GM12878 (cell line): ENCODE measurements at regions not wholly inside any gene's neighbourhood (a gene's known extent, or its start where the extent isn't known, plus 50 kb on each side); places are given as distances from the start of the nearest gene placed in this dataset.

ENCODE experiments used
- ATAC-seq: fragments of 200-7000 bp; cut with Tn5 transposase; 3 replicates; pipeline ENCODE4 v1.9.1; 2020; ENCODE audit warnings: mild to moderate bottlenecking, moderate library complexity
- BruUV-seq: library from RNA; stranded (reverse); fragments of 400-500 nt; replicated peaks from 2 replicates; lab custom pipeline; 2021; lab: Mats Ljungman, UMichigan
- CTCF ChIA-PET: fragments of 300-600 bp; sonication (Branson Sonifier 250); formaldehyde crosslinking; extraction: SDS; loops from one replicate; lab custom pipeline; 2021; ENCODE audit warnings: inconsistent platforms; lab: Yijun Ruan, JAX
- POLR2A ChIA-PET: fragments of 350-600 bp; formaldehyde crosslinking; extraction: SDS; loops from one replicate; lab custom pipeline; 2021; ENCODE audit warnings: inconsistent platforms; lab: Charles Lee
- RAD21 ChIA-PET: fragments of 300-600 bp; sonication (Branson Sonifier 250); formaldehyde crosslinking; loops from one replicate; lab custom pipeline; 2023; ENCODE audit warnings: antibody characterized with exemption; ENCODE audit not compliant: unreplicated experiment; lab: Charles Lee
- SMC1A ChIA-PET: fragments of 300-600 bp; sonication (Branson Sonifier 250); formaldehyde crosslinking; loops from one replicate; lab custom pipeline; 2023; ENCODE audit not compliant: unreplicated experiment, uncharacterized antibody; lab: Charles Lee
- DNase-seq: peaks from one replicate; pipeline ENCODE4 v3.0.0-alpha.2; 2011; ENCODE audit warnings: low read depth, low spot score
- FAIRE-seq: peaks from 3 replicates; lab custom pipeline; 2011; peaks lifted over from hg19 to GRCh38; lab: Jason Lieb, UNC
- H2AFZ ChIP-seq: 2 replicates; pipeline ENCODE4 v1.6.0; 2011; ENCODE audit warnings: low read depth, low read length, control low read depth; ENCODE audit not compliant: control insufficient read depth
- H3K27ac ChIP-seq: 2 replicates; pipeline ENCODE4 v1.5.1; 2011; ENCODE audit warnings: control low read depth; ENCODE audit not compliant: control insufficient read depth, insufficient read depth
- H3K27me3 ChIP-seq, 2 experiments: replicated peaks in 1 of 2; 2 replicates each; pipeline versions ENCODE4 v1.6.0 to v1.6.1; 2011; ENCODE audit warnings: low read length in 1 of 2; ENCODE audit not compliant: control insufficient read depth in 2 of 2, insufficient read depth in 2 of 2
- H3K36me3 ChIP-seq, 2 experiments: 2 replicates each; pipeline ENCODE4 v1.5.1; 2011; ENCODE audit warnings: low read length in 1 of 2; ENCODE audit not compliant: control insufficient read depth in 2 of 2, insufficient read depth in 2 of 2
- H3K4me1 ChIP-seq: 2 replicates; pipeline ENCODE4 v1.6.1; 2011; ENCODE audit warnings: mild to moderate bottlenecking, low read length, moderate library complexity, mixed read lengths; ENCODE audit not compliant: control insufficient read depth, insufficient read depth
- H3K4me2 ChIP-seq: 2 replicates; pipeline ENCODE4 v1.6.0; 2011; ENCODE audit warnings: control low read depth; ENCODE audit not compliant: control insufficient read depth, insufficient read depth
- H3K4me3 ChIP-seq: fragments of 200-600 bp; sonication (generic); 2 replicates; pipeline ENCODE4 v1.5.1; 2016
- H3K79me2 ChIP-seq: 2 replicates; pipeline ENCODE4 v1.6.0; 2011; ENCODE audit warnings: low read length; ENCODE audit not compliant: control insufficient read depth, insufficient read depth
- H3K9ac ChIP-seq: 2 replicates; pipeline ENCODE4 v1.8.0; 2011; ENCODE audit warnings: low read length, control low read depth, mixed read lengths; ENCODE audit not compliant: control insufficient read depth, insufficient read depth
- H3K9me3 ChIP-seq: replicated peaks from 3 replicates; pipeline ENCODE4 v1.5.1; 2011; ENCODE audit warnings: mild to moderate bottlenecking, low read length; ENCODE audit not compliant: control insufficient read depth, insufficient read depth
- H4K20me1 ChIP-seq: 2 replicates; pipeline ENCODE4 v1.6.0; 2011; ENCODE audit not compliant: control insufficient read depth, insufficient read depth
- BACH1 ChIP-seq: fragments of 450-650 bp; IDR thresholded peaks from 2 replicates; pipeline ENCODE4 v1.6.1; 2017; ENCODE audit warnings: mild to moderate bottlenecking, borderline replicate concordance
- CBX3 ChIP-seq: fragments of 200-600 bp; sonication (generic); IDR thresholded peaks from 2 replicates; pipeline ENCODE4 v1.6.1; 2016; ENCODE audit warnings: low read depth, borderline replicate concordance
- E4F1 ChIP-seq: fragments of 450-650 bp; IDR thresholded peaks from 2 replicates; pipeline ENCODE4 v1.6.1; 2018; ENCODE audit warnings: borderline replicate concordance, mild to moderate bottlenecking; ENCODE audit not compliant: partially characterized antibody
- HDAC2 ChIP-seq: fragments of 200-600 bp; sonication (generic); IDR thresholded peaks from 2 replicates; pipeline ENCODE4 v1.6.1; 2017
- HDAC6 ChIP-seq: fragments of 200-600 bp; sonication (generic); IDR thresholded peaks from one replicate; pipeline ENCODE4 v1.8.0; 2017; ENCODE audit warnings: antibody characterized with exemption; ENCODE audit not compliant: unreplicated experiment
- JUND ChIP-seq: IDR thresholded peaks from 2 replicates; pipeline ENCODE4 v1.6.1; 2012; ENCODE audit warnings: low read depth, mild to moderate bottlenecking, low read length, improper control_type of control experiment, moderate library complexity
- NR2C2 ChIP-seq: IDR thresholded peaks from 2 replicates; pipeline ENCODE4 v1.6.1; 2011; ENCODE audit warnings: borderline replicate concordance, low read depth; ENCODE audit not compliant: control insufficient read depth, insufficient read length
- SIX5 ChIP-seq: IDR thresholded peaks from 2 replicates; pipeline ENCODE4 v1.6.1; 2011; ENCODE audit warnings: mild to moderate bottlenecking, low read depth, low read length, moderate library complexity; ENCODE audit not compliant: severe bottlenecking
- ZBTB11 ChIP-seq: fragments of 450-650 bp; formaldehyde crosslinking; IDR thresholded peaks from 2 replicates; pipeline ENCODE4 v1.5.0; 2022; ENCODE audit warnings: mild to moderate bottlenecking, missing genetic modification characterization
- WGBS: methylation state at CpG from one replicate; pipeline ENCODE4 v1.1.6; 2016; ENCODE audit warnings: low lambda C conversion rate; ENCODE audit not compliant: insufficient replicate concordance, insufficient coverage; ENCODE audit errors: missing lambda C conversion rate; 5-methylcytosine and 5-hydroxymethylcytosine counted together
- in situ Hi-C: fragments of 300-500 bp; cut with MboI; formaldehyde crosslinking; loops from 9 replicates; pipeline ENCODE4 v1.14.3; 2018; ENCODE audit warnings: mixed read lengths
- intact Hi-C: fragments of 100-400 bp; cut with micrococcal nuclease; formaldehyde crosslinking; loops from one replicate; pipeline ENCODE4 v1.14.2; 2022; ENCODE audit not compliant: unreplicated experiment
- TF ChIP-seq, protein P1 (sequence below): IDR thresholded peaks from 2 replicates; pipeline ENCODE4 v1.6.1; 2012; ENCODE audit warnings: low read length, inconsistent platforms

DNA sequence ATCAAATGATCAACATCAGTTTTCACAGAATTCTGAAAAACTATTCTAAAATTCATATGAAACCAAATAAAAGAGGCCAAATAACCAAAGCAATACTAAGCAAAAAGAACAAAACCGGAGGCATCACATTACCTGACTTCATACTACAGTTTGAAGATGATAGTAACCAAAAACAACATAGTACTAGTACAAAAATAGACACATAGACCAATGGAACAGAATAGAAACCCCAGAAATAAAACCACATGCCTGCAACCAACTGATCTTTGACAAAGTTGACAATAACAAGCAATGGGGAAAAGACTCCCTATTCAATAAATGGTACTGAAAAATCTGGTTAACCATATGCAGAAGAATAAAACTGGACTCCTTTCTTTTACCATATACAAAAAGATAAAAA, 75.7 kb upstream of the FXR1 start (continued):
- TF ChIP-seq ZBTB11 (CRISPR knock-in tag) (no peak), SIX5 (no peak), HDAC6 (no peak), JUND (no peak), NR2C2 (no peak)
- TF ChIP-seq, protein P1, sequence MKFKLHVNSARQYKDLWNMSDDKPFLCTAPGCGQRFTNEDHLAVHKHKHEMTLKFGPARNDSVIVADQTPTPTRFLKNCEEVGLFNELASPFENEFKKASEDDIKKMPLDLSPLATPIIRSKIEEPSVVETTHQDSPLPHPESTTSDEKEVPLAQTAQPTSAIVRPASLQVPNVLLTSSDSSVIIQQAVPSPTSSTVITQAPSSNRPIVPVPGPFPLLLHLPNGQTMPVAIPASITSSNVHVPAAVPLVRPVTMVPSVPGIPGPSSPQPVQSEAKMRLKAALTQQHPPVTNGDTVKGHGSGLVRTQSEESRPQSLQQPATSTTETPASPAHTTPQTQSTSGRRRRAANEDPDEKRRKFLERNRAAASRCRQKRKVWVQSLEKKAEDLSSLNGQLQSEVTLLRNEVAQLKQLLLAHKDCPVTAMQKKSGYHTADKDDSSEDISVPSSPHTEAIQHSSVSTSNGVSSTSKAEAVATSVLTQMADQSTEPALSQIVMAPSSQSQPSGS: no peak

GRCh38 chr3:180854887-180855286, 57.6 kb upstream of the FXR1 start:
- POLR2A ChIA-PET: no interaction called here
- in situ Hi-C loops: no loop called here
- H3K4me3 ChIP-seq: no peak overlapping the region
- no peak for TF ChIP-seq CBX3
- TF ChIP-seq HDAC2: no peak
- TF ChIP-seq BACH1: no peak
- TF ChIP-seq E4F1: no peak
- TF ChIP-seq, protein P1: no peak

More at GRCh38 chr3:180854887-180855286, 57.6 kb upstream of the FXR1 start:
- WGBS: 0% methylated on average over 2 of the region's 2 CpGs
- Histone ChIP-seq H3K27ac (no peak overlapping the region), H3K9ac (no peak overlapping the region), H3K36me3 (no peaks in the 10 kb centered on the region), H3K27me3 (no peaks in the 10 kb centered on the region), H3K79me2 (no peaks in the 10 kb centered on the region), H4K20me1 (no peaks in the 10 kb centered on the region), H3K9me3 (no peaks in the 10 kb centered on the region), H2AFZ (no peak overlapping the region), H3K4me2 (no peak overlapping the region), H3K4me1 (no peaks in the 10 kb centered on the region)
- FAIRE-seq (no peak), DNase-seq (no peak), ATAC-seq (no peak)
- intact Hi-C loops: loop anchor here (1.0 kb wide), 1 partner anchor 222 kb away; no protein-coding TSS in a partner anchor
- ChIA-PET RAD21 (interaction anchor here (0.6 kb wide), 1 partner anchor 397 kb away, joined by 3 read pairs; no protein-coding TSS in a partner anchor), SMC1A (no interaction called here), CTCF (no interaction called here)
- BruUV-seq: no TSS peak
